Choroid plexus epithelial cell (primary cell): ENCODE measurements at regions not wholly inside any gene's neighbourhood (a gene's known extent, or its start where the extent isn't known, plus 50 kb on each side); places are given as distances from the start of the nearest gene placed in this dataset.

Source experiments
- DNase-seq: peaks from one replicate; pipeline ENCODE4 v3.0.0-alpha.2; 2010; ENCODE audit warnings: low read depth
- H3K4me3 ChIP-seq: 2 replicates; pipeline ENCODE4 v1.5.1; 2011; ENCODE audit warnings: low read depth, mild to moderate bottlenecking, control low read depth, low read length, moderate library complexity
- CTCF ChIP-seq: conservative IDR thresholded peaks from 2 replicates; pipeline ENCODE4 v1.5.1; 2011; ENCODE audit warnings: low read depth, mild to moderate bottlenecking, control low read depth, inconsistent platforms, low read length, moderate library complexity

DNA sequence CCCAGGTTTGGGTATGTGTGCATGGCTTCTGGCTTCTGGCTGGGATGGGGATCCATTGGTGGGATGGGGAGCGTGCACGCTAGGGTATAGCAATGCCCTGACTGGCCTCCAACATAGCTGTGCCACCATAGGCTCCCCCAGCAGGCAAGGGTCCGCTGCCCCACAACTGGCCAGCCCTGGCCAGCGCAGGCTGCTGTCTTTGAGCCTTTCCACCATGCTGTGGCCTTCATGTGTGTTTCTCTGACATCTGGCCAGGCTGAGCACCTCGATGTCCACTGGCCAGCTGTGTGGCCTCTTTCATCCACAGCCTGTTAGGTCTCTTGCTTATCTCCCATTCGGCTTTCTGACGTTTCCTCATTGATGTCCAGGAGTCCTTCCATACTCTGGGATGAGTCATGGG, 231.3 kb downstream of the NDUFA10 start:
- H3K4me3 ChIP-seq: no peak overlapping the region
- no peak for TF ChIP-seq CTCF
- DNase-seq: no peak

- TF ChIP-seq CTCF: no peak
- H3K4me3 ChIP-seq: no peak overlapping the region
Measured at GRCh38 chr2:239793086-239793485, 232.1 kb downstream of the NDUFA10 start.

DNA sequence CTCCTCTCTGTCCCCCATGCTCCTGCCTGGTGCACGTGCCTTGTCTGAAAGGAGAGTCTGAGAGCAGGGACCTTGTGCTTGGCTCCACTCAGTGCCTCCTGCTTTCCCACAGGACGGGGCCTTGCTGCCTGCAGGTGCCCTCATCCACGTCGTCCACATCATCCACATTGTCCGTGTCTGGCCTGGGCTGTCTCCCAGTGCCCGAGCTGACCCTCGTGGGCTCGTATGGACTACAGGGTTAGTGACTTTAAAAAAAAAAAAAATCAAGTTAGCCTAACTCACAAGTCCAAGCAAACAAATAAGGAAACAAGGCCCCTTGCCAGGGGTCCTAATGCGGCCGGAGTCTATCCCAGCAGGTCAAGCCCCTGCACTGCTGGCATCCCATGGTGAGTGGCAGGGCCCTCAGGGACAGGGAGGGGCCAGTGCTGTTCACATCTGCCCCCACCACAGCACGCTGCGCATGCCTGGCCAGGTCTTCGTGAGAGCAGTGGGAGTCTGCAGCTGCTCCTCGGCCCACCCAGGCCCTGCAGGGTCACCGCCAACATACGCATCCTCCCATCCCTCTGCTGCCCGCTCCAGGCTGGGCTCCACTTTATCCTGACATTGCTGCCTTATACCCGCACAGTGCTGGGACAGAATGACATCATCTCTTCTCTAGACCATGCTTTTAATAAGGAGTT, 232.6 kb downstream of the NDUFA10 start:
- H3K4me3 ChIP-seq: no peak overlapping the region
- no peak for TF ChIP-seq CTCF
- DNase-seq: no peak

More at GRCh38 chr2:239793086-239793485, 232.1 kb downstream of the NDUFA10 start:
- no peak for DNase-seq

DNA sequence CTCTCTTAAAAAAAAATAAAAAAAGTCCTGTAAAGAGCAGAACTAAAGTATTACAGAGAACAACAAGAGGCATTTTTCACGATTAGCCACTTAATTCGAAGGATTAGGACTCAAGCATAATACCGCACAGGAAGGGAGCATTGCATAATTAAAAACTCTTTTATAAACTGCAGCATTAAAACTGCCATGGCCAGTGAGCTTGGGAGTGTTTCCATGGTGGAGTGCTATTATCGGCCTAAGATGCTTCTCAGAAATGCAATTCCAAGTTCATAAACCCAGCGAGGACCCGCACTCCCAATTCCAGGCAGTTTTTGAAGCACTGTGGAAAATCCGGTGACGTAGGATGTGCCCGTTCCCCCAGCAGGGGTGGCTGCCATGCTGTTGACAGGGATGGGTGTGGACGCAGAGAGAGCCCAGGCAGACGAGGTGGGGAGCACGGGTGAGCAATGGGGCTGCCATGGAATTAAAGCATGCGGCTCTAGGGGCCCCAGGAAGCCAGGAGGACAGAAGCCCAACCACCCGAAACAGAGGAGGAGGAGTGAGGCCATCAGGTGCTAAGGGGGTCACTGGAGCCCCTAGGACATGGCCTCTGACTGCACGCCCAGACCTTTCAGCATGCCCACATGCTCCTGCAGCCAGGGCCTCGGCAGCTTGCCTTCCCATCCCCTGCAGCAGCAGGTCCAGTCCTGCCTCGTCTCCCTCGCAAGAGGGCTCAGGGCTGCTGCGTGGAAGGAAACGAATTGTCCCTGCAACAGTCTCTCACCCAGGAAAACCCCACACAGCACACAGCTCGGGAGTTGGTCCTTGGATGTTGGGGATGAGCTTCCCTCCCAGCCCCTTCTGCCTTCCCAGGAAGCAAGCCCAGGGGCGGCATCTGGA, 233.4 kb downstream of the NDUFA10 start:
- DNase-seq: no peak
- no peak for TF ChIP-seq CTCF
- H3K4me3 ChIP-seq: no peak overlapping the region

DNA sequence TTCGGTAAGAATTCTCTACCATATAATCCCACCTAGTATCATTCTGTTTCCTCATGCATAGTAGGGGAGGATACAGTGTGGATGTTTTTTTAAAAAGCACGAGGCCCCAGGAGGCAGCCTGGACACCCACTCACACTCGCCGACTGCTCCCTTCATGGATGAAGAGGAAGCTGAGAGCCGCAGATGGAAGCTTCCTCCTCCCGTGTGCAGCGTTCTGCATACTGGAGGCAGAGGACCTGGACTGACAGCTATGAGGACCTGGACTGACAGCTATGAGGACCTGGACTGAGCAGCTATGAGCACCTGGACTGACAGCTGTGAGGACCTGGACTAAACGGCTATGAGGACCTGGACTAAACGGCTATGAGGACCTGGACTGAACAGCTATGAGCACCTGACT, 234.4 kb downstream of the NDUFA10 start:
- no peak overlapping the region for H3K4me3 ChIP-seq
- no peak for DNase-seq
- TF ChIP-seq CTCF: no peak

DNA sequence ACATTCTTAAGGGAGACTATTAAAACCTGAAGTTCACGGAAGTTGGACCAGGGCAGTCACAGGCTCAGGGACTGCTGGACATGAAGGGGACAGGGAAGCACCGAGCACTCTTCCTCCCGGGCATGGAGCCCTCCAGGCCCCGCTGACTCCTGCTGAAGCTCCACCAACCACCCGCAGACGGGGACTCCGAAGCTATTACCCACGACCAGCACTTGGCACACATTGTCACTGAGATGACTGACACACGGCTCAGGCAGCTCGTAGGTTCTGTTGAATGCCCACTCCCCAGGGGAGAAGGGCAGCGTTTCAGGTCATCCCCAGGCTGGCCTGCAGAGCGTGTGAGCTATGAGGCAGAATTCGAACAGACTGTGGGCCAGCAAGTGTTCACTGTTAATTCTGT, 234.8 kb downstream of the NDUFA10 start:
- TF ChIP-seq CTCF: no peak
- DNase-seq: no peak
- H3K4me3 ChIP-seq: no peak overlapping the region
